HCT116 (cell line): ENCODE measurements at regions not wholly inside any gene's neighbourhood (a gene's known extent, or its start where the extent isn't known, plus 50 kb on each side); places are given as distances from the start of the nearest gene placed in this dataset.
A peak's percentile ranks its signal among the peaks of the same experiment; 100 is the strongest.

Experiments
- ATAC-seq: fragments of 200-7000 bp; cut with Tn5 transposase; 2 replicates; pipeline ENCODE4 v1.9.1; 2020; ENCODE audit warnings: mild to moderate bottlenecking, moderate library complexity
- BruUV-seq: library from RNA; stranded (reverse); fragments of 400-500 nt; replicated peaks from 2 replicates; lab custom pipeline; 2021; lab: Mats Ljungman, UMichigan
- CTCF ChIA-PET: fragments of 300-600 bp; sonication (Branson Sonifier 250); formaldehyde crosslinking; loops from one replicate; lab custom pipeline; 2021; ENCODE audit warnings: antibody characterized with exemption; lab: Charles Lee
- POLR2A ChIA-PET: fragments of 300-600, 350-600 bp; sonication (Branson Sonifier 250); formaldehyde crosslinking; loops from one replicate; lab custom pipeline; 2021; ENCODE audit warnings: antibody characterized with exemption; lab: Charles Lee
- RAD21 ChIA-PET, 2 experiments: fragments of 300-600 bp; sonication (Branson Sonifier 250); formaldehyde crosslinking; loops; one replicate each; lab custom pipeline; 2023; ENCODE audit warnings: low total read pairs in 2 of 2; ENCODE audit not compliant: uncharacterized antibody in 2 of 2, unreplicated experiment in 2 of 2, low non-redundant PET in 1 of 2; lab: Charles Lee
- DNase-seq: peaks from one replicate; pipeline ENCODE4 v3.0.0-alpha.2; 2010; ENCODE audit warnings: low read depth, low spot score
- H2AFZ ChIP-seq: fragments of 200-600 bp; shearing (Covaris generic), sonication (generic); 2 replicates; pipeline ENCODE4 v1.6.1; 2017; ENCODE audit warnings: low read depth, mixed run types, mixed read lengths, antibody characterized with exemption, low read length; ENCODE audit not compliant: poor library complexity, severe bottlenecking
- H3K27ac ChIP-seq: 2 replicates; pipeline ENCODE4 v1.5.1; 2012; ENCODE audit warnings: low read depth, low read length
- H3K27me3 ChIP-seq: fragments of 200-600 bp; sonication (generic); 2 replicates; pipeline ENCODE4 v1.6.1; 2016; ENCODE audit warnings: mixed run types, low read length, mixed read lengths; ENCODE audit not compliant: insufficient read depth
- H3K36me3 ChIP-seq, 2 experiments: fragments of 200-500 bp in 1 of 2; fragments of 200-600 bp in 1 of 2; sonication (Bioruptor generic) in 1 of 2; sonication (generic) in 1 of 2; 2 replicates each; pipeline versions ENCODE4 v1.5.1 to v1.6.1; 2014 to 2016; ENCODE audit warnings: low read length in 2 of 2, inconsistent platforms in 1 of 2, mixed read lengths in 1 of 2, mixed run types in 1 of 2; ENCODE audit not compliant: insufficient read depth in 2 of 2, control insufficient read depth in 1 of 2
- H3K4me1 ChIP-seq, 2 experiments: fragments of 200-600 bp in 1 of 2; sonication (generic) in 1 of 2; 2 replicates each; pipeline versions ENCODE4 v1.5.1 to v1.6.1; 2012 to 2017; ENCODE audit warnings: low read length in 2 of 2, inconsistent platforms in 1 of 2, mild to moderate bottlenecking in 1 of 2, mixed read lengths in 1 of 2, mixed run types in 1 of 2, moderate library complexity in 1 of 2; ENCODE audit not compliant: insufficient read depth in 2 of 2, control insufficient read depth in 1 of 2
- H3K4me2 ChIP-seq: fragments of 200-600 bp; sonication (generic); 2 replicates; pipeline ENCODE4 v1.6.1; 2017; ENCODE audit warnings: mixed run types, low read length, mixed read lengths
- H3K4me3 ChIP-seq, 2 experiments: fragments of 200-600 bp in 1 of 2; sonication (generic) in 1 of 2; replicated peaks in 1 of 2; 2 replicates each; pipeline ENCODE4 v1.5.1; 2011 to 2016; ENCODE audit warnings: low read length in 2 of 2, control low read depth in 1 of 2, low read depth in 1 of 2, mild to moderate bottlenecking in 1 of 2, mixed read lengths in 1 of 2, mixed run types in 1 of 2
- H3K79me2 ChIP-seq: fragments of 200-600 bp; sonication (generic); 2 replicates; pipeline ENCODE4 v1.6.1; 2017; ENCODE audit warnings: mild to moderate bottlenecking, mixed run types, low read length, moderate library complexity, mixed read lengths; ENCODE audit not compliant: insufficient read depth
- H3K9ac ChIP-seq: fragments of 200-600 bp; sonication (generic); 2 replicates; pipeline ENCODE4 v1.6.1; 2016; ENCODE audit warnings: low read length, mixed read lengths
- H3K9me2 ChIP-seq: fragments of 200-600 bp; sonication (generic), shearing (Covaris generic); 2 replicates; pipeline ENCODE4 v1.6.1; 2017; ENCODE audit warnings: mixed run types, mild to moderate bottlenecking, moderate library complexity; ENCODE audit not compliant: insufficient read depth
- H3K9me3 ChIP-seq, 2 experiments: fragments of 200-500 bp in 1 of 2; fragments of 200-600 bp in 1 of 2; sonication (Bioruptor generic) in 1 of 2; sonication (generic) in 1 of 2; 2 replicates each; pipeline ENCODE4 v1.6.1; 2014 to 2017; ENCODE audit warnings: low read length in 2 of 2, mixed read lengths in 2 of 2, inconsistent platforms in 1 of 2, low read depth in 1 of 2, mild to moderate bottlenecking in 1 of 2, mixed run types in 1 of 2, moderate library complexity in 1 of 2; ENCODE audit not compliant: control insufficient read depth in 1 of 2, insufficient read depth in 1 of 2
- H4K20me1 ChIP-seq: fragments of 200-600 bp; sonication (generic), shearing (Covaris generic); 2 replicates; pipeline ENCODE4 v1.6.1; 2017; ENCODE audit warnings: mixed run types, mild to moderate bottlenecking, moderate library complexity; ENCODE audit not compliant: insufficient read depth
- CBX3 ChIP-seq: IDR thresholded peaks from 2 replicates; pipeline ENCODE4 v1.6.1; 2012; ENCODE audit warnings: low read depth
- CTCF ChIP-seq, 3 experiments: fragments of 200-600 bp in 1 of 3; sonication (generic) in 1 of 3; IDR thresholded peaks in 2 of 3; conservative IDR thresholded peaks in 1 of 3; 2 replicates each; pipeline ENCODE4 v1.5.1; 2012 to 2017; ENCODE audit warnings: low read depth in 2 of 3, low read length in 2 of 3, antibody characterized with exemption in 1 of 3, borderline replicate concordance in 1 of 3, control low read depth in 1 of 3, mild to moderate bottlenecking in 1 of 3, mixed read lengths in 1 of 3, mixed run types in 1 of 3, moderate library complexity in 1 of 3; ENCODE audit not compliant: insufficient read depth in 1 of 3
- EGR1 ChIP-seq: IDR thresholded peaks from 2 replicates; pipeline ENCODE4 v1.6.1; 2012; ENCODE audit warnings: low read depth
- JUND ChIP-seq: IDR thresholded peaks from 2 replicates; pipeline ENCODE4 v1.6.1; 2012
- POLR2A ChIP-seq: IDR thresholded peaks from 2 replicates; pipeline ENCODE4 v1.7.0; 2011; ENCODE audit warnings: borderline replicate concordance; ENCODE audit not compliant: insufficient read depth, insufficient read length; ENCODE audit errors: extremely low read depth
- RAD21 ChIP-seq: IDR thresholded peaks from 2 replicates; pipeline ENCODE4 v1.6.1; 2012; ENCODE audit warnings: low read depth, mild to moderate bottlenecking
- YY1 ChIP-seq: IDR thresholded peaks from 2 replicates; pipeline ENCODE4 v1.6.1; 2011; ENCODE audit warnings: low read length, low read depth, moderate library complexity, mild to moderate bottlenecking; ENCODE audit not compliant: insufficient replicate concordance; ENCODE audit errors: extremely low read depth
- ZFX ChIP-seq: fragments of 450-650 bp; IDR thresholded peaks from 2 replicates; pipeline ENCODE4 v1.6.1; 2017
- intact Hi-C: fragments of 100-400 bp; cut with micrococcal nuclease; formaldehyde crosslinking; loops from 2 replicates; pipeline ENCODE4 v1.10.0; 2022

- H3K9me3 ChIP-seq: no peaks in the 10 kb centered on the region
- H3K9me2 ChIP-seq: no peaks in the 10 kb centered on the region
- H2AFZ ChIP-seq: no peak overlapping the region
- DNase-seq (no peak), ATAC-seq (no peak)
- no peaks in the 10 kb centered on the region for H4K20me1 ChIP-seq
- POLR2A ChIA-PET: no interaction called here
- no TSS peak for BruUV-seq
- no peak overlapping the region for H3K4me3 ChIP-seq
- CTCF ChIA-PET: interaction anchor here (0.7 kb wide), 1 partner anchor 448 kb away, joined by 3 read pairs; no protein-coding TSS in a partner anchor
- H3K9ac ChIP-seq: no peak overlapping the region
- no peak overlapping the region for H3K27ac ChIP-seq
- H3K27me3 ChIP-seq: no peaks in the 10 kb centered on the region
- RAD21 ChIA-PET: no interaction called here
- no peaks in the 10 kb centered on the region for H3K4me1 ChIP-seq
- no peaks in the 10 kb centered on the region for H3K36me3 ChIP-seq
- no peak for TF ChIP-seq RAD21
- no peak for TF ChIP-seq POLR2A
- no peak for TF ChIP-seq ZFX
- no peak for TF ChIP-seq EGR1
- TF ChIP-seq JUND: no peak
- no peak for TF ChIP-seq CBX3
- intact Hi-C loops: no loop called here
- H3K4me2 ChIP-seq: no peak overlapping the region
- no peaks in the 10 kb centered on the region for H3K79me2 ChIP-seq
Measured at GRCh38 chr1:98264727-98265126, 343.9 kb upstream of the DPYD start.

- H3K27ac ChIP-seq: no peak overlapping the region
- ChIA-PET CTCF (no interaction called here), RAD21 (no interaction called here), POLR2A (no interaction called here)
- H3K79me2 ChIP-seq: no peaks in the 10 kb centered on the region
- no peaks in the 10 kb centered on the region for H3K27me3 ChIP-seq
- no TSS peak for BruUV-seq
- no peaks in the 10 kb centered on the region for H4K20me1 ChIP-seq
- H3K9ac ChIP-seq: no peak overlapping the region
- no peak for TF ChIP-seq YY1
- peak in 2 of 3 experiments; percentile 16 to 20; a peak in 1 of 6 replicates for TF ChIP-seq CTCF (IDR thresholded peaks at IDR 0.05 in 2 of 3, conservative IDR thresholded peaks at IDR 0.05 in 1 of 3; ENCODE audit: borderline replicate concordance in 1 of 3, insufficient read depth in 1 of 3, low read depth in 2 of 3, low read length in 2 of 3)
- no peak overlapping the region for H3K4me2 ChIP-seq
- no peak overlapping the region for H2AFZ ChIP-seq
- ATAC-seq (peak; percentile 49; the same call in 1 of the 2 replicates), DNase-seq (no peak)
- no peaks in the 10 kb centered on the region for H3K36me3 ChIP-seq
- H3K9me3 ChIP-seq: no peaks in the 10 kb centered on the region
- H3K4me3 ChIP-seq: no peak overlapping the region
- no peaks in the 10 kb centered on the region for H3K9me2 ChIP-seq
- no peaks in the 10 kb centered on the region for H3K4me1 ChIP-seq
- intact Hi-C loops: no loop called here
Measured at GRCh38 chr1:98260839-98261238, 340.0 kb upstream of the DPYD start.
